GM12873 (cell line): ENCODE measurements at regions not wholly inside any gene's neighbourhood (a gene's known extent, or its start where the extent isn't known, plus 50 kb on each side); places are given as distances from the start of the nearest gene placed in this dataset.

Source experiments
- CTCF ChIP-seq: IDR thresholded peaks from 2 replicates; pipeline ENCODE4 v1.5.1; 2012; ENCODE audit warnings: low read depth, mild to moderate bottlenecking, moderate library complexity, low read length, control low read depth; ENCODE audit not compliant: insufficient read depth; ENCODE audit errors: missing control alignments

GRCh38 chr4:188819233-188819632, 680.0 kb downstream of the TRIML1 start:
- TF ChIP-seq CTCF: no peak

- TF ChIP-seq CTCF: no peak
Observed at GRCh38 chr4:188821500-188821899, 682.3 kb downstream of the TRIML1 start.

GRCh38 chr4:188822698-188823097, 683.5 kb downstream of the TRIML1 start:
- TF ChIP-seq CTCF: no peak

GRCh38 chr4:188824553-188824952, 685.3 kb downstream of the TRIML1 start:
- no peak for TF ChIP-seq CTCF

- TF ChIP-seq CTCF: no peak
Observed at GRCh38 chr4:188826393-188826792, 687.2 kb downstream of the TRIML1 start.

- no peak for TF ChIP-seq CTCF
Observed at GRCh38 chr4:188839704-188840103, 700.5 kb downstream of the TRIML1 start.

GRCh38 chr4:188841523-188841922, 702.3 kb downstream of the TRIML1 start:
- no peak for TF ChIP-seq CTCF
